HG03175 (cell line): ENCODE measurements at regions not wholly inside any gene's neighbourhood (a gene's known extent, or its start where the extent isn't known, plus 50 kb on each side); places are given as distances from the start of the nearest gene placed in this dataset.

Experiments used
- ATAC-seq: cut with Tn5 transposase; IDR thresholded peaks from one replicate; pipeline ENCODE4 v1.9.1; 2021; ENCODE audit warnings: mild to moderate bottlenecking, moderate library complexity; ENCODE audit not compliant: unreplicated experiment

- ATAC-seq = no peak
These were observed 155.9 kb downstream of the BARHL2 start for GRCh38 chr1:90561103-90561783.

- ATAC-seq = no peak
These were observed 158.2 kb downstream of the BARHL2 start for GRCh38 chr1:90558754-90559378.

DNA sequence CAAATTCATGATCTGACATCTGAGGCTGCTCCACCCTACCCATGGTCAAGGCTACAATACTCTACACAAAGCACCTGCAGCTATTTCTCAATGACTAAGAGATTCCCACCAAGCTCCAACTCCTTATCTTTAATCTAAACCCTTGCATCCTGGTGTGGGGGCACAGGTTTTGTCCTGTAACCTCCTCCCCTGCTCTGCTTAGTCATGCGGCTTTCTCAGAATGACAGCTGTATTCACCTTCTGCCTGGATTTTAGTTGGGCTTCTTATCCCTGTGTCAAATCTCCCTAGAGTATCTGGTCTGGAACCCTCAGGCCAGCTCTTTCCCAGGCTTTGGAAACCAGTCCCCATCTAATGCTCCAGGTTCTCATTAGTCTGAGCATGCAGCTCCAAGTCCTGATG is 159.0 kb downstream of the BARHL2 start:
- no peak for ATAC-seq

GRCh38 chr1:90557706-90558105 is 159.4 kb downstream of the BARHL2 start:
- no peak for ATAC-seq

GRCh38 chr1:90550626-90551406 is 166.3 kb downstream of the BARHL2 start:
- no peak for ATAC-seq

DNA sequence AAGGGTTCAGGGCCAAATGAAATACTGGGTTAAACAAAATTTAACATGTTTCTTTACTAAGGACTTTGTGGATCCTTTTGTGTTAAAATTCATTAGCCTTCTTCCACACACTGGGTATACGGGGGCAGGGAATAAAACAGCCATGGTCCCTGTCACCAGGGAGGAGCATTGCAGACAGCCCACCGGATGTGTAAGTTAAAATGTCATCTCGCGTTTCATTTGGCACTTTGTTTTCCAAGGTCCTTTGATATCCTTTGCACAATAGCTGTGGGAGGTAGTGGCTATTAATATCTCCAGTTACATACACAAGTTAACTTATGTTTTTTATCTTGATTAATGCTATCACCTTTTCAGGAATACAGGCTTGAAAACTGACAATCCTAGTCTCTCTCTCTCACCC is 172.7 kb downstream of the BARHL2 start:
- ATAC-seq = no peak

- ATAC-seq = no peak
These were observed 179.3 kb downstream of the BARHL2 start for GRCh38 chr1:90537606-90538362.

- no peak for ATAC-seq
These were observed 182.3 kb downstream of the BARHL2 start for GRCh38 chr1:90534663-90535295.

GRCh38 chr1:90534116-90534515 is 183.0 kb downstream of the BARHL2 start:
- ATAC-seq = no peak

DNA sequence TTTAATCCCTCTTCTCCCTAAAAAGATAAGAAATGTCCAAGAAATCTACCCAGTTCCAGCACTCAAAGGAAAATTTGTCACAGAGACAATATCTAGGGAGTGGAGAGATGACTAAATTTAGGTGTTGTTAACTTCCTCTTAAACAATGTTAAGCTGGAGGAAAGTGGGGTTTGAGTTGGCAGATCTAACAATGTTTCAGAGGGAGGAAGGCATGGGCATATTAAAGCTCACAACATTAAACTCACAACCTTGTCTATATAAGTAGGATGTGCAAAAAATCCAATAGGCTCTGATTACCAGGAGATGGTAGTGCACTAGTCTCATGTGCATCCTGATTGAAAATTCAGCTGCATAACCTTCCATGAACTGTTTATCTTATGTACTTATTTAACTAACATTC is 190.1 kb downstream of the BARHL2 start:
- ATAC-seq = no peak

- ATAC-seq = no peak
These were observed 194.7 kb downstream of the BARHL2 start for GRCh38 chr1:90522432-90522831.

DNA sequence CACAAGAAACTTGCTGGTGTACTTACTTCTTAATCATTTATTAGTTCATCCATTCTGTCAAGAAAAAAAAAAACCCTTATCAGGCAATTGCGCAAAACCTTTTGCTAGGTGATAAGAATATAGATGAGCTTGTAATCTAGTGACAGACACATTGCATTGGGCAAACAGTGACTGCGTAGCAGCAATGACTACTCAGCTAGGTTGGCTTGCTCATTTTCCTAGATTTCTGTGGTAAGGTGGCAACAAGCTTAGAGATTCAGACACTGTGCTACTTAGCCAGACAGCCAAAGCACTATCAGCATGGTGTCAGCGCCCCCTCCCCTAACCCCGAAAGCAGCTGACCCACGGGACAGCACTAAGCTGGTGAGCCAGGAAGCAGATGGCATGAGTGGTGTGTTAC is 203.1 kb downstream of the BARHL2 start:
- no peak for ATAC-seq

GRCh38 chr1:90512441-90512840 is 204.7 kb downstream of the BARHL2 start:
- ATAC-seq = no peak

- ATAC-seq = no peak
These were observed 207.0 kb downstream of the BARHL2 start for GRCh38 chr1:90510143-90510542.

DNA sequence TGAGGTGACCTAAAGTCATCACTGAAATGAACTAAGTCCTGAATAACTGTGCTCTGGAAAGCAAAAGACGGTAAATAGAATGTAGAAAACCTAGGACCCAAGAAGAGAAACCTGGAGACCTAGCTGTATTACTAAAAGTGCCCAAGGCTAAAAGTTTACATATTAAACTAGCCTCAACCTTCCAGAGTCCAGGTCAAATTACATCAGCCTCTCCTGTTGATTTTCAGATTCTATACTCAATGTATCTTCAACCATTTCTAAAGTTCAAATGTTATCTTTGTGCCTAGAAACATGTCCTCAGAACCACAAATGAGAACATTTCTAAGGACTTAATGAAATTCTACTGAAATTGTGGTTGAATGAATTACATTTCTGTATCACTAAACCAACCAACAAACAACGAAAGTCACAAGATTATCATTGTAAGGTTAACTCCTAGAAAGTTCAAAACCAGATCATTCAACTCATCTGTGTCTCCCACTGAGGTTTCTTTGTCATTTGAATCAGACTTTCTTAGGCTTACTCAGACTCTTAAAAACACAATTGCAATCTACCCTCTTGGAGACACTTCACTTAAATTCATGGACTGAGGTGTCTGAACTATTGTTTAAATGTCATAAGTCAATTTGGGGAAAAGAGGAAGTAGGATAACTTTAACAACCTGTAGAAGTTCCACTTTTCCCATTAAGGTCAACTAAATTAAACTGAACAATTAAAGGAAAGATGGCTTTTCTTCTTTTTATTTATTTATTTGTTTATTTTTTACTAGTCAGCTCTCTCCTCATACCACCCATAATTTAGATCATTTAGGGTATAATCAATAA is 207.7 kb downstream of the BARHL2 start:
- ATAC-seq = no peak

GRCh38 chr1:90508376-90509167 is 208.5 kb downstream of the BARHL2 start:
- ATAC-seq = no peak

- no peak for ATAC-seq
These were observed 209.9 kb downstream of the BARHL2 start for GRCh38 chr1:90507173-90507572.

DNA sequence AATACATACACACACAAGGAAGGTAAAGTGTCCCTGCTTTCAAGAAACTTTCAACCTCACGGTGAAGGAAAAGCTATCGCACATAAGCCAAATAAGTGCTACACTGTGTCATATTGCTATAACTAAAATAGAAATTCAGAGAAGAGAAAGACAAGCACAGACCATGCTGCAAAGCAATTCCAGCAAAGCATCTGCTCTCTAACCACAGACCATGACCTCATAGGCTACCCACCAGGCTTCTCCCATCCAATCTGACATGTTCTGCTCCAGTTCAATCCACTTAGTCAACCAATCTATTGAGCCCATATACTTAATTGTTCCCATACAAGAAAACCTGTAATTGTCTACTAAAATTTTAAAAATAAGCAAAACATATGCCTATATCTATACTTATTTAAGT is 211.3 kb downstream of the BARHL2 start:
- no peak for ATAC-seq

DNA sequence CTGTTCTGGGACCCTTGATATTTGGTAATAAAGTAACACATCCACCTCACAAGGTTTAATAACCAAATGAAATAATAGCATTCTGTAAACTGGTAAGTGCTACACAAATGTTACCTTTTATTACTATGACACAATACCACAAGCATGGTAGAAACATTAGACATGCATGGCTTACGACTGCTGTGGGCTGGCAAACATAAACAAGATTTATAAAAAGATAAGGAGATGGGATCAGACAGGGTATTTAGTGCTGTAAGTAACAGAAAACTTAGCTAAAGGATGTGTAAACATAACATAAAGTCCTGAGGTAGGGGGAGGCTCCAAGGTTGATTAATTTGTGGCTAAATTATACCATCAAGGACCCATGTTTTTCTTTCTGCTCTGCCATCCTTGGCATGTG is 212.6 kb downstream of the BARHL2 start:
- no peak for ATAC-seq
